SK-N-SH (cell line): ENCODE measurements at regions not wholly inside any gene's neighbourhood (a gene's known extent, or its start where the extent isn't known, plus 50 kb on each side); places are given as distances from the start of the nearest gene placed in this dataset.

Experiments
- CTCF ChIA-PET: fragments of 300-600, 350-600 bp; formaldehyde crosslinking; extraction: SDS; loops from one replicate; lab custom pipeline; 2021; lab: Yijun Ruan, JAX
- POLR2A ChIA-PET: fragments of 350-600 bp; sonication (Branson Sonifier 250); formaldehyde crosslinking; extraction: SDS; loops from one replicate; lab custom pipeline; 2020; ENCODE audit warnings: antibody characterized with exemption, inconsistent platforms; lab: Yijun Ruan, JAX
- DNase-seq: peaks from one replicate; pipeline ENCODE4 v3.0.0; 2012
- H2AFZ ChIP-seq: fragments of 200-600 bp; sonication (generic); 2 replicates; pipeline ENCODE4 v1.8.1; 2016; ENCODE audit warnings: antibody characterized with exemption, mild to moderate bottlenecking, low read depth
- H3F3A ChIP-seq: fragments of 200-600 bp; sonication (generic); replicated peaks from 2 replicates; pipeline ENCODE3; 2016; ENCODE audit warnings: antibody characterized with exemption, mild to moderate bottlenecking; ENCODE audit not compliant: insufficient read depth
- H3K27ac ChIP-seq, 2 experiments: fragments of 200-500 bp in 1 of 2; fragments of 200-600 bp in 1 of 2; sonication (Bioruptor generic) in 1 of 2; sonication (generic), shearing (Covaris generic) in 1 of 2; 2 replicates each; pipeline versions ENCODE4 v1.5.1 to v1.6.1; 2014 to 2016; ENCODE audit warnings: low read depth in 2 of 2, inconsistent platforms in 1 of 2, low read length in 1 of 2, mild to moderate bottlenecking in 1 of 2, mixed read lengths in 1 of 2
- H3K27me3 ChIP-seq: fragments of 200-600 bp; sonication (generic), shearing (Covaris generic); 2 replicates; pipeline ENCODE4 v1.6.1; 2016; ENCODE audit warnings: mixed run types; ENCODE audit not compliant: insufficient read depth
- H3K36me3 ChIP-seq, 2 experiments: fragments of 200-500 bp in 1 of 2; fragments of 200-600 bp in 1 of 2; sonication (Bioruptor generic) in 1 of 2; sonication (generic) in 1 of 2; replicated peaks in 1 of 2; 2 replicates each; pipeline versions ENCODE3 to v1.5.1; 2014 to 2016; ENCODE audit warnings: low read length in 1 of 2, mild to moderate bottlenecking in 1 of 2; ENCODE audit not compliant: insufficient read depth in 2 of 2, control insufficient read depth in 1 of 2
- H3K4me1 ChIP-seq, 2 experiments: fragments of 200-500 bp in 1 of 2; fragments of 200-600 bp in 1 of 2; sonication (Bioruptor generic) in 1 of 2; sonication (generic), shearing (Covaris generic) in 1 of 2; 2 replicates each; pipeline versions ENCODE4 v1.5.1 to v1.6.1; 2014 to 2016; ENCODE audit warnings: low read depth in 1 of 2, low read length in 1 of 2, mixed run types in 1 of 2; ENCODE audit not compliant: insufficient read depth in 2 of 2, control insufficient read depth in 1 of 2
- H3K4me2 ChIP-seq: fragments of 200-600 bp; sonication (generic), shearing (Covaris generic); 2 replicates; pipeline ENCODE4 v1.6.1; 2017; ENCODE audit warnings: mixed run types
- H3K4me3 ChIP-seq, 2 experiments: fragments of 200-500 bp in 1 of 2; fragments of 200-600 bp in 1 of 2; sonication (Bioruptor generic) in 1 of 2; sonication (generic), shearing (Covaris generic) in 1 of 2; 2 replicates each; pipeline versions ENCODE4 v1.5.1 to v1.8.1; 2014 to 2016; ENCODE audit warnings: low read depth in 2 of 2, inconsistent platforms in 1 of 2, low read length in 1 of 2, mild to moderate bottlenecking in 1 of 2, mixed read lengths in 1 of 2, moderate library complexity in 1 of 2
- H3K79me2 ChIP-seq: fragments of 200-600 bp; sonication (generic); 2 replicates; pipeline ENCODE4 v1.8.1; 2017; ENCODE audit warnings: mild to moderate bottlenecking; ENCODE audit not compliant: insufficient read depth
- H3K9ac ChIP-seq: fragments of 200-600 bp; sonication (generic); 2 replicates; pipeline ENCODE4 v1.6.1; 2017; ENCODE audit warnings: mixed run types
- H3K9me2 ChIP-seq: fragments of 200-600 bp; sonication (generic); 2 replicates; pipeline ENCODE4 v1.6.1; 2017; ENCODE audit warnings: mixed run types
- H3K9me3 ChIP-seq: fragments of 200-600 bp; sonication (generic); 2 replicates; pipeline ENCODE4 v1.6.1; 2017; ENCODE audit warnings: mixed run types, mild to moderate bottlenecking, moderate library complexity
- H4K20me1 ChIP-seq: fragments of 200-600 bp; sonication (generic); 2 replicates; pipeline ENCODE4 v1.6.1; 2017; ENCODE audit warnings: mild to moderate bottlenecking, mixed run types; ENCODE audit not compliant: insufficient read depth
- CHD2 ChIP-seq: fragments of 150-350 bp; IDR thresholded peaks from 2 replicates; pipeline ENCODE4 v1.6.1; 2018; ENCODE audit warnings: low read length; ENCODE audit not compliant: partially characterized antibody
- CTCF ChIP-seq: fragments of 200-600 bp; sonication (generic); IDR thresholded peaks from 2 replicates; pipeline ENCODE4 v1.6.1; 2017; ENCODE audit warnings: antibody characterized with exemption, mild to moderate bottlenecking, moderate library complexity
- EP300 ChIP-seq, 2 experiments: IDR thresholded peaks; 2 replicates each; pipeline versions ENCODE4 v1.4.0 to v1.6.1; 2012; ENCODE audit warnings: borderline replicate concordance in 1 of 2, low read depth in 1 of 2, low read length in 1 of 2
- GABPA ChIP-seq: IDR thresholded peaks from 2 replicates; pipeline ENCODE4 v1.4.0; 2012; ENCODE audit warnings: low read depth, mild to moderate bottlenecking
- IRF3 ChIP-seq: fragments of 150-350 bp; IDR thresholded peaks from 2 replicates; pipeline ENCODE4 v1.6.1; 2016; ENCODE audit warnings: mild to moderate bottlenecking, low read depth, low read length
- JUND ChIP-seq: IDR thresholded peaks from 2 replicates; pipeline ENCODE4 v1.4.0; 2012
- MEF2A ChIP-seq: IDR thresholded peaks from 2 replicates; pipeline ENCODE4 v1.4.0; 2012; ENCODE audit warnings: low read depth, borderline replicate concordance
- MXI1 ChIP-seq: IDR thresholded peaks from 2 replicates; pipeline ENCODE4 v1.6.1; 2012; ENCODE audit warnings: mild to moderate bottlenecking, low read depth, low read length, improper control_type of control experiment
- NRF1 ChIP-seq: IDR thresholded peaks from 2 replicates; pipeline ENCODE4 v1.6.1; 2012; ENCODE audit warnings: low read depth, mild to moderate bottlenecking, low read length
- PBX3 ChIP-seq: IDR thresholded peaks from 2 replicates; pipeline ENCODE4; 2012
- RAD21 ChIP-seq: IDR thresholded peaks from 2 replicates; pipeline ENCODE4 v1.6.1; 2012; ENCODE audit warnings: mild to moderate bottlenecking, low read length
- RXRA ChIP-seq: IDR thresholded peaks from 2 replicates; pipeline ENCODE4 v1.4.0; 2012; ENCODE audit warnings: low read depth, mild to moderate bottlenecking, borderline replicate concordance
- TAF1 ChIP-seq: IDR thresholded peaks from 2 replicates; pipeline ENCODE4 v1.6.1; 2012; ENCODE audit warnings: low read depth, mild to moderate bottlenecking, low read length, moderate library complexity, borderline replicate concordance
- TCF12 ChIP-seq: IDR thresholded peaks from 2 replicates; pipeline ENCODE4 v1.4.0; 2012
- YY1 ChIP-seq: IDR thresholded peaks from 2 replicates; pipeline ENCODE4 v1.4.0; 2012; ENCODE audit warnings: low read depth, mild to moderate bottlenecking
- WGBS: methylation state at CpG from one replicate; pipeline ENCODE4 v1.1.6; 2017; ENCODE audit warnings: low lambda C conversion rate; 5-methylcytosine and 5-hydroxymethylcytosine counted together

GRCh38 chr2:205913668-205914067, 172.3 kb downstream of the INO80D start:
- Histone ChIP-seq H3K79me2 (no peaks in the 10 kb centered on the region), H3F3A (no peaks in the 10 kb centered on the region), H3K9me2 (no peaks in the 10 kb centered on the region), H3K36me3 (no peaks in the 10 kb centered on the region), H2AFZ (no peak overlapping the region), H3K27ac (no peak overlapping the region), H3K4me2 (no peak overlapping the region), H3K4me1 (no peaks in the 10 kb centered on the region; a peak in 1 of 4 replicates), H3K9ac (no peak overlapping the region), H4K20me1 (no peaks in the 10 kb centered on the region), H3K27me3 (peaks cover 8% of the 10 kb centered on the region; the same call in 1 of the 2 replicates), H3K4me3 (no peak overlapping the region), H3K9me3 (no peaks in the 10 kb centered on the region)
- TF ChIP-seq CTCF (no peak), TCF12 (no peak), PBX3 (no peak), JUND (no peak), RAD21 (no peak), CHD2 (no peak), NRF1 (no peak), YY1 (no peak), RXRA (no peak), MEF2A (no peak), GABPA (no peak), IRF3 (no peak), MXI1 (no peak)
- CTCF ChIA-PET, result no interaction called here
- POLR2A ChIA-PET, result no interaction called here
- DNase-seq, result no peak
- 20% methylated on average over 1 of the region's 1 CpG for WGBS

GRCh38 chr2:205911306-205911705, 174.7 kb downstream of the INO80D start:
- Histone ChIP-seq H4K20me1 (no peaks in the 10 kb centered on the region), H3F3A (no peaks in the 10 kb centered on the region), H3K79me2 (no peaks in the 10 kb centered on the region), H3K4me2 (no peak overlapping the region), H3K4me1 (no peaks in the 10 kb centered on the region; a peak in 1 of 4 replicates), H3K36me3 (no peaks in the 10 kb centered on the region), H3K27me3 (peaks cover 8% of the 10 kb centered on the region; the same call in 1 of the 2 replicates), H3K27ac (no peak overlapping the region), H3K4me3 (no peak overlapping the region), H3K9ac (no peak overlapping the region), H3K9me3 (no peaks in the 10 kb centered on the region), H2AFZ (no peak overlapping the region), H3K9me2 (no peaks in the 10 kb centered on the region)
- 48% methylated on average over 2 of the region's 2 CpGs for WGBS
- CTCF ChIA-PET, result interaction anchor here (0.9 to 3.4 kb wide), 3 partner anchors 13 to 25 kb away, joined by 3 to 19 read pairs (median 3); no protein-coding TSS in a partner anchor
- DNase-seq, result no peak
- TF ChIP-seq TAF1 (no peak), JUND (no peak), EP300 (IDR thresholded peaks at IDR 0.05; ENCODE audit: borderline replicate concordance in 1 of 2, low read depth in 1 of 2, low read length in 1 of 2) (no peak)
- POLR2A ChIA-PET, result interaction anchor here (0.6 kb wide), 1 partner anchor 36 kb away, joined by 4 read pairs; no protein-coding TSS in a partner anchor
